NCI-H82 (cell line): ENCODE measurements at regions not wholly inside any gene's neighbourhood (a gene's known extent, or its start where the extent isn't known, plus 50 kb on each side); places are given as distances from the start of the nearest gene placed in this dataset.
"Not testable (repeated sequence)": the region's sequence is repeated elsewhere in the genome, so short reads cannot be mapped to it uniquely, and the experiment has no call there.

Source experiments
- DNase-seq: peaks from one replicate; lab custom pipeline; 2025; lab: John Stamatoyannopoulos, UW

GRCh38 chr16:86231996-86232350 is 278.4 kb upstream of the FOXF1 start:
- DNase-seq: no peak

DNA sequence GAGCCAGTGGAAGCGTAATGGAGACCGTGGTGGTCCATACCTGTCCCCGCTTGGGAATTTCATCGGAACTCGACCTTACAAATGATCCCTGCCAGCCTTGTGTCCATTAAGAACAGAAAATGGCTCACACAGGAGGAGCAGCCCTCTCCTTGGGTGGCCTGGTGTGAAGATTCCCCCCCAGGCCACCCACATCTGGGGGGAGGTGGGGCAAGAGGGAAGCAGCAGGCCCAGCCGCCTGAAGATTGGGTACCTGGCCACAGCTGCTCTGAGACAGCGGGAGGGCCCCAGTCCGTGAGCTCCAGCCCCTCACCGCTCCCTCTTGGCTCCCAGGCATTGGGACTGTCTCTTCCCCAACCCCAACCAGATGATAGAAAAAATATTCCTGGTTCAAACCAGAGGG is 277.8 kb upstream of the FOXF1 start:
- DNase-seq: no peak

GRCh38 chr16:86233506-86233905 is 276.8 kb upstream of the FOXF1 start:
- not testable (repeated sequence) for DNase-seq

- no peak for DNase-seq
These were observed 270.9 kb upstream of the FOXF1 start for GRCh38 chr16:86239381-86239780.

GRCh38 chr16:86240716-86241363 is 269.5 kb upstream of the FOXF1 start:
- DNase-seq: no peak

- no peak for DNase-seq
These were observed 268.6 kb upstream of the FOXF1 start for GRCh38 chr16:86241681-86242080.

DNA sequence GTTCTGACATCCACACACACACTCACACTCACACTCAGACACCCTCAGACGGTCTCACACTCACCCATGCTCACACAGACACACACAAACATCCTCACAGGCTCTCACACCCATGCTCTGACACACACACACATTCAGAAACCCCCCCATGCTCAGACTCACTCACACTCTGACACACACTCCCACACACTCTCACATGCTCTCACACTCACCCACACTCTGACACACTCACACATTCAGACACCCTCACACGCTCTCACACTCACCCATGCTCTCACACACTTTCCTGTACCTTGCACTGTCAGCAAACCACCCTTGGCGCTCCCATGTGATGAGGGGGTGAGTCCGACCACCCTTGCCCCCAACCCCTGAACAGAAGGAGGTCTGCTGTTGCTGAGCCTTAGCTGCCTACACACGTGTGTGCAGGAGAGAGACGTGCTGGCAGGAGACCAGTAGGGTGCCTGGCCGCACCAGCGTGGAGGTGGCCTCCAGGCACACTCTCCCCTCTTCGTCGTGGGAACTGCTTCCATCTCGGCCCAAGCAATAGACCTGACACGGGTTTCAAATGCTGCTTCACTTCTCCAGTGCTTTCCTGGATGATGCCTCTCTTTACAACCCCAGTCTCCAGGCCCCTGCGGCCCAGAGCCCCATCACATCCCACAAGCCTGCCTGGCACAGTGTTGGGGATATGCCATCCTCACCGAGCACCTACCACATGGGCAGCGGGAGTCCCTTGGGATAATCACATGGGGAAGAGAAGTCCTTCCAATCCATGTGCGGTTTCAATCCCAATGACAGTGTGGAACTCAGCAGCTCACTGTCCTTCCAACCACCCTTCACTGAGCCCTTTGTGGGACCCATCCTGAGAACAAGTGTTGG is 267.8 kb upstream of the FOXF1 start:
- no peak for DNase-seq

DNA sequence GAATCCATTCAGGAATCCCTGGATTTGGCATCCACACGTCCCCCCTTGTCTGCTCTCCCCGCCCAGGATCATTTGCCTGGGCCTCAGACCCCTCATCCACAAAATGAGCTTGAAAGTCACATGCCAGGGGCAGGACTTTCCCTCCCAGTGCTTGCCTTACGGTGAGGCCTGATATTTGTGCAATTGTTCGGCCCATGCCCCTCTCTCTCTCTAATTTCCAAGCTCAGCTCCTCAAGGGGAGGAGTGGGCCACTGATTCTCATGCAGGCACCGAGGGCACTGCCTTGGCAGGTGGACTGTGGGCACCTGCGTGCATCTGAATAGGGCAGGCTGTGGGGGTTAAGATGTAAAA is 267.2 kb upstream of the FOXF1 start:
- DNase-seq: no peak

GRCh38 chr16:86243571-86244154 is 266.7 kb upstream of the FOXF1 start:
- no peak for DNase-seq

- no peak for DNase-seq
These were observed 266.2 kb upstream of the FOXF1 start for GRCh38 chr16:86244158-86244557.

- no peak for DNase-seq
These were observed 265.4 kb upstream of the FOXF1 start for GRCh38 chr16:86244936-86245335.

DNA sequence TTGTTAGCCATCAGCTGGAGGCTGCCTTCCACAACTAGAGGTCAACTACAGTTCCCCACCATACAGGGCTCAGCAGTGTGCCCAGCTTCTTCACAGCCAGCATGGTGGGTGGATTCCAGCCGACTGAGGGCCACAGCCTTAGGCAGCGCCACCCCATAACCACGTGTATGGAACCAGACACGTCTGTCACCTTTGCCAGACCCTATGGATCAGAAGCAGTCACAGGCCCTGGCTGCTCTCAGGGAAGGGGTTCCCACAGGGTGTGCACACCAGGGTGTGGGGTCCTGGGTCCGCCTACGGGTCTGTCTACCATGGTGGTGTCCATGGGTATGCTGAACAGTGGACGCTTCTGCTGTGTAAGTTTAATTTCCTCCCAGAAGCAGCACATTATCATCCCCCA is 265.0 kb upstream of the FOXF1 start:
- no peak for DNase-seq

DNA sequence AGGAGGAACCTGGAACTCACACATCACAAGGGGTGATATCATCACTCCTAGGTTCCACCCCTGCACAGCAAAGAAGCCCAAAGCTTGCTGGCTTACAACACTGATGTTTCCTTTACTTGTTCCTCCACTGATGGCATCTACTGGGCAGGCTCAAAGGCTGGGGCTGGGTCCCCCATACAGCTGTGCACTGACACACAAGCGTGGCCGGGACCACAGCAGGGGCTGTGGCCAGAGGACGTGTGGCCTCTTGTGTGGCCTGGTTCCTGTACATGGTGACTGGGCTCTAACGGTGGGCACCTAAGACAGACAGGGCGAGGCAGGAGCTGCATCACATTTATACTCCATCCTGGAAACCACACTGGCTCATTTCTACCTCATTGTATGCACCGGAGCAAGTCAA is 264.4 kb upstream of the FOXF1 start:
- DNase-seq: no peak

DNA sequence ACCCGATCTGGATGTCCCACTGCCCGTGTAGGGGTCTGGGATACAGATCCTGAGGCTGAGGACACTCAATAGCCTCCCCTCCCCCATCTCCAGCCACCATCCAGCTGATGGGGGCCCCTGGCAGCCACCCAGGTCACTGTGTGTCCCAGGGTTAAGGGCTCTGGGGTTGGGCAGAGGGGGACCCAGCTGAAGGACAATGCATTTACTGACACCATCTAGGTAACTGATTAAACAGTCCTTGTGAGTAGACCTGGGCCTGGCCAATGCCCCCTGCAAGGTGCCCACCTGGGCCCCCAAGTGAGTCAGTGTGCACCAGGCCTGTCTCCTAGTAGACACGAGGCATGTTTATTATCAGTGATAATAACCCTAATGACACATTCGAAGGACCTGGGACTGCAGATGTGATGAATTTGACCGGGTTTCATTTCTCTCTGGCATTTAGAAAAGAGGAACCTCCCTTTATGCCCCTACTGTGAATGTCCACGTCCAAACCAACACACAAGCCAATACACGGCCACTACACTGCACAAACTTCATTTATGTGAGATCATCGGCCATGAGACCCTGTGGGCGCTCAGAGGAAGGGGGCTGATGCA is 261.9 kb upstream of the FOXF1 start:
- no peak for DNase-seq

- DNase-seq: no peak
These were observed 260.7 kb upstream of the FOXF1 start for GRCh38 chr16:86249631-86250030.

GRCh38 chr16:86251682-86252081 is 258.6 kb upstream of the FOXF1 start:
- no peak for DNase-seq

- DNase-seq: peak; percentile 72
These were observed 257.7 kb upstream of the FOXF1 start for GRCh38 chr16:86252596-86252995.

DNA sequence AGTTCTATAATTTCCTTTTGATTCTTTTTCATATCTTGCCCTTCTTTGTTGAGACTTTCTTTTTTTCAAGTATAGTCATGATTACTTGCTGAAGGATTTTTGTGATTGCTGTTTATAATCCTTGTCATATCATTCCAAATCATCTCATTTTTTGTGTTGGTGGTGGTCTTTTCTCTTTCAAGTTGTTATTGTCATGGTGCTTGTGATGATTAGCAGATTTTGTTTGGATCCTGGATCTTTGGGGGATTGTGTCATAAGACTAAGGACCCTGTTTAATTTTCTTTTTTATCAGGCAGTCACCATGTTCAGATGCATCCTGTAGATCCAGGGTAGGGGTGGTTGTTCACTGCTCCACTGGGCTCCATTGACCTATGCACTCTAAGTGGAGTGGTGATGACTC is 254.4 kb upstream of the FOXF1 start:
- DNase-seq: no peak

DNA sequence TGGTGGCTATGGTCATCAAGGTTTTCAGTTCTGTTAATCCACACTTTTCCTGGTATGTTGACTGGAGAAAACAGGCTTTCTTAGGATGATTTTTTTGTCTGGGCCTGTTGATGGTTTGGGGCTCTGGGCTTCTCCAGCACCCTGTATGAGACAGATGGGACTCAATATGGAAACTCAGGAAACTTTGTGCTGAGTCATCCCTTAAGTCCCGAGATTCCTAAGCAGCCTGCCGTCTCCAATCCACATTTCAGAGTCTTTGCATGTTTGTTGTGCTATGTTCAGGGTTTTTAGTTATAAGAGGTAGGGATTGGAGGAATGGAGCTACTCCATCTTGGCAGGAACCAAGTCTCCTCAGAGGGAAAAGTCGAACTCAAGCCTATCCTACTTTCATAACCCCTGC is 253.3 kb upstream of the FOXF1 start:
- DNase-seq: no peak

DNA sequence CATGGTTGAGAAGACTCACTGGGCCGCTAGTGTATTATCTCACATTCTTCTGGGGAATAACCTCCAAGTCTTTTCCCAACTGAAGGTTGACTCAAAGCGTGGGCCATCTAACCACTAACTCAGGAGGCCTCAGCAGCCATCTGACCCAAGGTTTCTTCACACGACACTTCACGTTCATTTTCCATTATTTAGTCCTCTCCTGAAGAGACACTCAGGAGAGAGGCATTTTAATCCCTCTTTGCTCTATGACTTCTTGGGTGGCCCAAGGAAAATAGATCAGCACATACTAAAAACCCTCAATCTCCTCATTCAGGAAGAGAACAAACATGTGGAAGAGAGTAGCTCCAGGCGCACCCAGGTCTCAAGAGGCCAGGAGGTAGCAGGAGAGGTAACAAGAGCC is 252.8 kb upstream of the FOXF1 start:
- no peak for DNase-seq

DNA sequence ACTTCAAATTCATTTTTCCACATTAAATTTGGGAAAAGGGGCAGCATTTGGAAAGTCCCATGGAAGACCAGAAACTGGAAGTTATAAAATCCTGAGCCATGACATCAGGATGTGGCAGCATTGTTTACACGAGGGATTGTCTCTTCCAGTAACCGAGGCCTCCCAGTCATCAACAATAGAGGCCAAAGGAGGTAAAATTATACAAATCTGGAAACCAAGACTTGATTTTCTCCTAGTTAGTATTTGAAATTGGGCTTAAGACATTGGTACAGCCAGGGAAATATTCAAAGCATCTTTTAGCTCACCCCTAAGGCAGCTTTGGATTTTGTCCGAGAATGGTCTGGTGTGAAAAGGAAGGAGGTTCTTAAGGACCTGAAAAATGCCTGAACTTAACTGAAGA is 251.6 kb upstream of the FOXF1 start:
- DNase-seq: no peak

GRCh38 chr16:86259499-86259898 is 250.8 kb upstream of the FOXF1 start:
- no peak for DNase-seq

- peak; percentile 40 for DNase-seq
These were observed 248.9 kb upstream of the FOXF1 start for GRCh38 chr16:86261379-86261778.
